ENCODE measurements at regions not wholly inside any gene's neighbourhood (a gene's known extent, or its start where the extent isn't known, plus 50 kb on each side); places are given as distances from the start of the nearest gene placed in this dataset.
A peak's percentile ranks its signal among the peaks of the same experiment; 100 is the strongest.

- no peak overlapping the region for H2AK5ac ChIP-seq (ENCODE audit: low read depth, low read length)
- H3K36me3 ChIP-seq (replicated peaks in 1 of 2; ENCODE audit: control insufficient read depth in 2 of 2, insufficient read depth in 2 of 2, low read length in 2 of 2), result no peaks in the 10 kb centered on the region
- H3K9me3 ChIP-seq (replicated peaks in 1 of 2; ENCODE audit: control insufficient read depth in 2 of 2, insufficient read depth in 1 of 2, low read depth in 1 of 2, low read length in 2 of 2), result no peaks in the 10 kb centered on the region
- H3K27ac ChIP-seq (replicated peaks; ENCODE audit: low read length), result no peak overlapping the region
- peak overlapping the region; percentile 20 for H2AFZ ChIP-seq (ENCODE audit: low read length)
- no peak overlapping the region for H2BK5ac ChIP-seq (ENCODE audit: low read length)
- no peak overlapping the region for H4K91ac ChIP-seq (ENCODE audit: low read depth, low read length, poor library complexity)
- no CpG with 5 or more reads among the region's 7 CpGs for WGBS, 2 donors (ENCODE audit: extremely low coverage in 2 of 2, insufficient read length in 2 of 2, insufficient replicate concordance in 1 of 2)
- H2BK15ac ChIP-seq (ENCODE audit: low read length), result no peak overlapping the region
- no peaks in the 10 kb centered on the region for H3K79me1 ChIP-seq (ENCODE audit: low read depth, low read length)
- no peak for DNase-seq (ENCODE audit: low spot score)
- no peak overlapping the region for H3K18ac ChIP-seq (ENCODE audit: low read length)
- no peak overlapping the region for H3K9ac ChIP-seq (ENCODE audit: low read depth, low read length, poor library complexity)
- no peak overlapping the region for H2BK120ac ChIP-seq (ENCODE audit: low read depth, low read length)
- no peak overlapping the region for H3K4me3 ChIP-seq (ENCODE audit: low read length in 2 of 2)
- H3K4ac ChIP-seq (ENCODE audit: low read length), result no peak overlapping the region
- H3K14ac ChIP-seq (ENCODE audit: low read length), result no peak overlapping the region
- no peaks in the 10 kb centered on the region for H3K27me3 ChIP-seq (ENCODE audit: control insufficient read depth in 3 of 3, insufficient read depth in 3 of 3, low read depth in 1 of 3, low read length in 3 of 3)
- no peak overlapping the region for H2BK12ac ChIP-seq (ENCODE audit: low read length)
- H3K23ac ChIP-seq (ENCODE audit: low read depth, low read length, poor library complexity), result no peak overlapping the region
- no peak overlapping the region for H4K8ac ChIP-seq (ENCODE audit: low read depth, low read length)
- peaks cover 2 to 30% of the 10 kb centered on the region in 2 donors for H3K4me1 ChIP-seq (ENCODE audit: control insufficient read depth in 2 of 2, insufficient read depth in 1 of 2, low read depth in 1 of 2, low read length in 2 of 2)
- no peak overlapping the region for H3K4me2 ChIP-seq (ENCODE audit: insufficient read depth, low read length, poor library complexity, severe bottlenecking)
These were observed 68.0 kb upstream of the KCNQ5 start for GRCh38 chr6:72553531-72554511.

GRCh38 chr6:72554761-72555221 lies 67.1 kb upstream of the KCNQ5 start:
- H2BK5ac ChIP-seq (ENCODE audit: low read length), result no peak overlapping the region
- no peak overlapping the region for H2AK5ac ChIP-seq (ENCODE audit: low read depth, low read length)
- H3K4me3 ChIP-seq (ENCODE audit: low read length in 2 of 2), result no peak overlapping the region
- H3K4me2 ChIP-seq (ENCODE audit: insufficient read depth, low read length, poor library complexity, severe bottlenecking), result no peak overlapping the region
- no peak overlapping the region for H3K27ac ChIP-seq (replicated peaks; ENCODE audit: low read length)
- no peak overlapping the region for H2BK12ac ChIP-seq (ENCODE audit: low read length)
- H3K27me3 ChIP-seq (ENCODE audit: control insufficient read depth in 3 of 3, insufficient read depth in 3 of 3, low read depth in 1 of 3, low read length in 3 of 3), result no peaks in the 10 kb centered on the region
- WGBS, 2 donors (ENCODE audit: extremely low coverage in 2 of 2, insufficient read length in 2 of 2, insufficient replicate concordance in 1 of 2), result no CpG with 5 or more reads among the region's 4 CpGs
- H2AFZ ChIP-seq (ENCODE audit: low read length), result peak overlapping the region; percentile 54
- no peak overlapping the region for H3K9ac ChIP-seq (ENCODE audit: low read depth, low read length, poor library complexity)
- peaks cover 2 to 30% of the 10 kb centered on the region in 2 donors for H3K4me1 ChIP-seq (ENCODE audit: control insufficient read depth in 2 of 2, insufficient read depth in 1 of 2, low read depth in 1 of 2, low read length in 2 of 2)
- DNase-seq (ENCODE audit: low spot score), result no peak
- no peak overlapping the region for H3K18ac ChIP-seq (ENCODE audit: low read length)
- no peaks in the 10 kb centered on the region for H3K79me1 ChIP-seq (ENCODE audit: low read depth, low read length)
- H3K4ac ChIP-seq (ENCODE audit: low read length), result no peak overlapping the region
- H3K23ac ChIP-seq (ENCODE audit: low read depth, low read length, poor library complexity), result no peak overlapping the region
- H4K91ac ChIP-seq (ENCODE audit: low read depth, low read length, poor library complexity), result no peak overlapping the region
- no peak overlapping the region for H3K14ac ChIP-seq (ENCODE audit: low read length)
- H3K36me3 ChIP-seq (replicated peaks in 1 of 2; ENCODE audit: control insufficient read depth in 2 of 2, insufficient read depth in 2 of 2, low read length in 2 of 2), result no peaks in the 10 kb centered on the region
- H3K9me3 ChIP-seq (replicated peaks in 1 of 2; ENCODE audit: control insufficient read depth in 2 of 2, insufficient read depth in 1 of 2, low read depth in 1 of 2, low read length in 2 of 2), result no peaks in the 10 kb centered on the region
- no peak overlapping the region for H2BK120ac ChIP-seq (ENCODE audit: low read depth, low read length)
- no peak overlapping the region for H4K8ac ChIP-seq (ENCODE audit: low read depth, low read length)
- H2BK15ac ChIP-seq (ENCODE audit: low read length), result no peak overlapping the region

GRCh38 chr6:72559067-72559466 lies 62.8 kb upstream of the KCNQ5 start:
- Histone ChIP-seq H3K4me2 (ENCODE audit: insufficient read depth, low read length, poor library complexity, severe bottlenecking) (no peak overlapping the region), H3K9ac (ENCODE audit: low read depth, low read length, poor library complexity) (no peak overlapping the region), H3K79me1 (ENCODE audit: low read depth, low read length) (no peaks in the 10 kb centered on the region), H2BK120ac (ENCODE audit: low read depth, low read length) (no peak overlapping the region), H2AFZ (ENCODE audit: low read length) (peak overlapping the region; percentile 64), H3K4me3 (ENCODE audit: low read length in 2 of 2) (no peak overlapping the region), H2AK5ac (ENCODE audit: low read depth, low read length) (no peak overlapping the region), H3K36me3 (replicated peaks in 1 of 2; ENCODE audit: control insufficient read depth in 2 of 2, insufficient read depth in 2 of 2, low read length in 2 of 2) (no peaks in the 10 kb centered on the region), H3K14ac (ENCODE audit: low read length) (no peak overlapping the region), H3K4me1 (ENCODE audit: control insufficient read depth in 2 of 2, insufficient read depth in 1 of 2, low read depth in 1 of 2, low read length in 2 of 2) (peaks cover 2 to 18% of the 10 kb centered on the region in 2 donors), H2BK15ac (ENCODE audit: low read length) (no peak overlapping the region), H3K23ac (ENCODE audit: low read depth, low read length, poor library complexity) (no peak overlapping the region), H2BK12ac (ENCODE audit: low read length) (no peak overlapping the region), H4K91ac (ENCODE audit: low read depth, low read length, poor library complexity) (no peak overlapping the region), H2BK5ac (ENCODE audit: low read length) (no peak overlapping the region), H3K4ac (ENCODE audit: low read length) (no peak overlapping the region), H4K8ac (ENCODE audit: low read depth, low read length) (no peak overlapping the region), H3K27me3 (ENCODE audit: control insufficient read depth in 3 of 3, insufficient read depth in 3 of 3, low read depth in 1 of 3, low read length in 3 of 3) (no peaks in the 10 kb centered on the region), H3K18ac (ENCODE audit: low read length) (no peak overlapping the region), H3K9me3 (replicated peaks in 1 of 2; ENCODE audit: control insufficient read depth in 2 of 2, insufficient read depth in 1 of 2, low read depth in 1 of 2, low read length in 2 of 2) (no peaks in the 10 kb centered on the region), H3K27ac (replicated peaks; ENCODE audit: low read length) (no peak overlapping the region)
- no peak for DNase-seq (ENCODE audit: low spot score)

- H3K18ac ChIP-seq (ENCODE audit: low read length), result no peak overlapping the region
- H2AK5ac ChIP-seq (ENCODE audit: low read depth, low read length), result no peak overlapping the region
- no peaks in the 10 kb centered on the region for H3K9me3 ChIP-seq (replicated peaks in 1 of 2; ENCODE audit: control insufficient read depth in 2 of 2, insufficient read depth in 1 of 2, low read depth in 1 of 2, low read length in 2 of 2)
- no peak overlapping the region for H2BK5ac ChIP-seq (ENCODE audit: low read length)
- no peak overlapping the region for H4K8ac ChIP-seq (ENCODE audit: low read depth, low read length)
- H3K4ac ChIP-seq (ENCODE audit: low read length), result no peak overlapping the region
- no CpG with 5 or more reads among the region's 3 CpGs for WGBS, 2 donors (ENCODE audit: extremely low coverage in 2 of 2, insufficient read length in 2 of 2, insufficient replicate concordance in 1 of 2)
- no peak overlapping the region for H3K27ac ChIP-seq (replicated peaks; ENCODE audit: low read length)
- H2BK120ac ChIP-seq (ENCODE audit: low read depth, low read length), result no peak overlapping the region
- H3K79me1 ChIP-seq (ENCODE audit: low read depth, low read length), result no peaks in the 10 kb centered on the region
- H3K4me3 ChIP-seq (ENCODE audit: low read length in 2 of 2), result no peak overlapping the region
- H3K4me2 ChIP-seq (ENCODE audit: insufficient read depth, low read length, poor library complexity, severe bottlenecking), result no peak overlapping the region
- H2BK15ac ChIP-seq (ENCODE audit: low read length), result no peak overlapping the region
- H2AFZ ChIP-seq (ENCODE audit: low read length), result no peak overlapping the region
- no peak overlapping the region for H3K9ac ChIP-seq (ENCODE audit: low read depth, low read length, poor library complexity)
- no peak for DNase-seq (ENCODE audit: low spot score)
- no peak overlapping the region for H2BK12ac ChIP-seq (ENCODE audit: low read length)
- H3K27me3 ChIP-seq (ENCODE audit: control insufficient read depth in 3 of 3, insufficient read depth in 3 of 3, low read depth in 1 of 3, low read length in 3 of 3), result no peaks in the 10 kb centered on the region
- H3K14ac ChIP-seq (ENCODE audit: low read length), result no peak overlapping the region
- H3K23ac ChIP-seq (ENCODE audit: low read depth, low read length, poor library complexity), result no peak overlapping the region
- H3K36me3 ChIP-seq (replicated peaks in 1 of 2; ENCODE audit: control insufficient read depth in 2 of 2, insufficient read depth in 2 of 2, low read length in 2 of 2), result no peaks in the 10 kb centered on the region
- peaks cover 2 to 13% of the 10 kb centered on the region in 2 donors for H3K4me1 ChIP-seq (ENCODE audit: control insufficient read depth in 2 of 2, insufficient read depth in 1 of 2, low read depth in 1 of 2, low read length in 2 of 2)
- no peak overlapping the region for H4K91ac ChIP-seq (ENCODE audit: low read depth, low read length, poor library complexity)
These were observed 62.3 kb upstream of the KCNQ5 start for GRCh38 chr6:72559555-72559954.
